Activated CD4-positive, alpha-beta T cell treated with anti-CD3 and anti-CD28 coated beads, Interleukin-2, amount 10 ng/mL, durations not matched to agents 7 days and 5 days (primary cell): ENCODE measurements at regions not wholly inside any gene's neighbourhood (a gene's known extent, or its start where the extent isn't known, plus 50 kb on each side); places are given as distances from the start of the nearest gene placed in this dataset.
"Not testable (repeated sequence)": the region's sequence is repeated elsewhere in the genome, so short reads cannot be mapped to it uniquely, and the experiment has no call there.

Experiments
- CTCF ChIA-PET: fragments of 350-600 bp; sonication (Branson Sonifier 250); formaldehyde crosslinking; loops from one replicate; lab custom pipeline; 2021; ENCODE audit warnings: antibody characterized with exemption; lab: Charles Lee
- POLR2A ChIA-PET: fragments of 350-600 bp; sonication (Branson Sonifier 250); formaldehyde crosslinking; loops from one replicate; lab custom pipeline; 2021; ENCODE audit warnings: antibody characterized with exemption; lab: Charles Lee
- DNase-seq: peaks from one replicate; pipeline ENCODE4 v3.0.0-alpha.2; 2020
- H3K27ac Mint-ChIP-seq: one replicate; pipeline ENCODE4 v1.8.0; 2021; ENCODE audit warnings: mild to moderate bottlenecking, moderate library complexity, mixed read lengths
- H3K27me3 Mint-ChIP-seq: one replicate; pipeline ENCODE4 v1.8.0; 2021; ENCODE audit warnings: mixed read lengths
- H3K36me3 Mint-ChIP-seq: one replicate; pipeline ENCODE4 v1.8.0; 2021; ENCODE audit warnings: low read depth, mixed read lengths
- H3K4me1 Mint-ChIP-seq: one replicate; pipeline ENCODE4 v1.8.0; 2021; ENCODE audit warnings: mixed read lengths
- H3K4me3 Mint-ChIP-seq: one replicate; pipeline ENCODE4 v1.8.0; 2021; ENCODE audit warnings: mild to moderate bottlenecking, moderate library complexity, mixed read lengths
- H3K9me3 Mint-ChIP-seq: one replicate; pipeline ENCODE4 v1.8.0; 2021; ENCODE audit warnings: mixed read lengths

DNA sequence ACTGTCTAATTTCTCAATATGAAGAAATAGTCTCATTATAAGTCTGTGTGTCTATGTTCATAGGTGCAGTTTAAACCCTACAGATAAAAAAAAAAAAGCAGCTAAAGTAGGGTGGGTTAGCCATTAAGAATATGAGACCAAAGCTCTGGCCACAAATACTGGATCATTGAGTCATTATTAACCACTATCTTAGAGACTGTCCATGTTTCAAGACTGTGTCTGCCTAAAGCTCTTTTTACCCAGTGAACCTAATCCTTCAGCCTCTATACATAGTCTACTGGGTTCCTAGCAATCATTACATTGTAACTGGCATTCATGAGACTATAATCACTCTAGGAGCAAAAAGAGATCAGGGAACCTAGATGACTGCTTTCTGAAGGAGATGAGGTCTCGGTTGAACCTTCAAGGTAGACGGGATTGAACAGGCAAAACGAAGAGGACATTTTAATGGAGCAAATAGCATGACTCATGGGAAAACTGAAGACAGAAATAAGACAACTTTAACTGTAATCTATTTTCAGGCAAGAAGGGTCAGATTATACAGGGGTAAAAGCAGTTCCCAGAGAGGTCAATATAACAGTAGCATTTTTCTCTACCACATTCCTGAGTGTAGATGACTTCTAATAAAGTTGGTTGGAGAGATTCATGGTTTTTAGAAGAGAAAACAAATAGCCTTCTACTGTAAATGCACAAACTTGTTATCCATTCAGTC, 64.0 kb upstream of the FIBIN start:
- no peaks in the 10 kb centered on the region for H3K27me3 Mint-ChIP-seq
- H3K36me3 Mint-ChIP-seq, result no peaks in the 10 kb centered on the region
- POLR2A ChIA-PET, result no interaction called here
- H3K27ac Mint-ChIP-seq, result no peak overlapping the region
- no peak overlapping the region for H3K4me3 Mint-ChIP-seq
- CTCF ChIA-PET, result no interaction called here
- DNase-seq, result no peak
- no peaks in the 10 kb centered on the region for H3K4me1 Mint-ChIP-seq
- H3K9me3 Mint-ChIP-seq, result peaks cover 2% of the 10 kb centered on the region

GRCh38 chr11:26930518-26931247, 63.2 kb upstream of the FIBIN start:
- CTCF ChIA-PET, result no interaction called here
- H3K27ac Mint-ChIP-seq, result no peak overlapping the region

GRCh38 chr11:26931248-26931631, 62.7 kb upstream of the FIBIN start:
- Mint-ChIP-seq H3K36me3 (no peaks in the 10 kb centered on the region), H3K27me3 (no peaks in the 10 kb centered on the region), H3K27ac (no peak overlapping the region), H3K4me1 (no peaks in the 10 kb centered on the region), H3K4me3 (no peak overlapping the region), H3K9me3 (peaks cover 2% of the 10 kb centered on the region)
- ChIA-PET CTCF (no interaction called here), POLR2A (no interaction called here)
- no peak for DNase-seq

More at GRCh38 chr11:26930518-26931247, 63.2 kb upstream of the FIBIN start:
- POLR2A ChIA-PET, result no interaction called here
- H3K36me3 Mint-ChIP-seq, result no peaks in the 10 kb centered on the region
- DNase-seq, result no peak
- H3K27me3 Mint-ChIP-seq, result no peaks in the 10 kb centered on the region
- H3K9me3 Mint-ChIP-seq, result peaks cover 2% of the 10 kb centered on the region
- H3K4me3 Mint-ChIP-seq, result no peak overlapping the region
- H3K4me1 Mint-ChIP-seq, result no peaks in the 10 kb centered on the region

DNA sequence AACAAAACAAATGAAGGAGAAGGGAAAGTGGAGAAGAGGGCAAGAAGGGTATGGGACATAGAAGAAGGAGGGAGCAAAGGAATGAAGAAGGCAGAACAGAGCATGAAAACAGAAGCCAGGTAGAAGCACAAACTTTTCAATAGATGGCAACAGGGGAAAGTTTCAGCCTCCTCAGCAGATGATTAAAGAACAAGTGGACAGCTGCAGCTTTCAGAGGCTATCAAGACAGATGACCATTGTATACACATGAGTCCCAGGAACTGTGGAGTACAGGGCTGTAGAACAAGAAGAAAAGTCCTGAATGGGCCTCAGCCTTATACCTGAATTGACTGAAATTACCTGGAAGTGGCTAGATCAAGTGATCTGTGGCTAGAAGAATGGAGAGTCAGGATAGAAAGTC, 62.0 kb upstream of the FIBIN start:
- H3K27me3 Mint-ChIP-seq, result no peaks in the 10 kb centered on the region
- ChIA-PET CTCF (no interaction called here), POLR2A (no interaction called here)
- H3K4me3 Mint-ChIP-seq, result no peak overlapping the region
- no peaks in the 10 kb centered on the region for H3K4me1 Mint-ChIP-seq
- no peak for DNase-seq
- no peak overlapping the region for H3K27ac Mint-ChIP-seq
- H3K36me3 Mint-ChIP-seq, result no peaks in the 10 kb centered on the region
- H3K9me3 Mint-ChIP-seq, result peaks cover 2% of the 10 kb centered on the region

DNA sequence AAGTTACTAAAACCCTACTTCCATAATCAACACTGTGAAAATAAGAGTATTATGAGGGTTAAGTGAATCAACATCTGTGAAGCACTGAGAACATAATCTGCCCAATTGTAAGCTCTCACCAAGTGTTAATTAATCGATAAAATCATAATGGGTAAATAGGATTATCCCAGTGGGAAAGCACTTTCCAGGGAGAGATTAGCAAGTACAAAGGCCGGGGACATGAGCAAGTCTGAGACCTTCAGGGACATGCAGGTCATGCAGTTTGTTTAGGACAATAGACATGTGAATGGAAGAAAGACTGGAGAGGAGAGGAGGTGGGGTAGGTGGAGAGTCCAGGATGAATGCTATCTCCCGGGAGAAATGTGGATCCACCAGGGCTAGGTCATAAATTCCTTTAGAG, 57.8 kb upstream of the FIBIN start:
- Mint-ChIP-seq H3K4me1 (no peaks in the 10 kb centered on the region), H3K9me3 (peaks cover 4% of the 10 kb centered on the region), H3K36me3 (no peaks in the 10 kb centered on the region), H3K27me3 (no peaks in the 10 kb centered on the region), H3K4me3 (no peak overlapping the region), H3K27ac (no peak overlapping the region)
- DNase-seq, result no peak
- ChIA-PET POLR2A (no interaction called here), CTCF (no interaction called here)

DNA sequence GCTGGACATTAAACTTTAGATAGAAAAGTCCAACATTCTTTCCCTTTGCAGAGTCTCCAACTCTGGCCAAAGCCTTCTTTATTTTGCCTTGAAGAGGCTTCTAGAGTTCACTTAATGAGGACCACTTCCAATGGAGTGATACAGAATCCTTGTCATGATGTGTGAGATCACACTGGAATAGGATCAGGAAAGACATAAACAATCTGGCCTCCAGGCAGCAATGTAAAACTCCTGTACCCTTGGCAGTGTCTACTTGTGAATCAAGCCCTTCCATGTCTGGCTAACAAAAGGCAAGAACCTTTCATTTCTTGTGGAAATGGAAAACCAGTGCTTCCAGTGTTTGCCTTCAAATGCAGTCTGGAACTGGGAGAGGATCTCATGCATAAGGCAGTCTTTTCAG, 56.5 kb upstream of the FIBIN start:
- H3K4me1 Mint-ChIP-seq, result no peaks in the 10 kb centered on the region
- no peak overlapping the region for H3K4me3 Mint-ChIP-seq
- H3K27ac Mint-ChIP-seq, result no peak overlapping the region
- DNase-seq, result no peak
- CTCF ChIA-PET, result no interaction called here
- peaks cover 2% of the 10 kb centered on the region for H3K9me3 Mint-ChIP-seq
- no peaks in the 10 kb centered on the region for H3K36me3 Mint-ChIP-seq
- H3K27me3 Mint-ChIP-seq, result no peaks in the 10 kb centered on the region
- POLR2A ChIA-PET, result no interaction called here

- H3K9me3 Mint-ChIP-seq, CTCF ChIA-PET, H3K27ac Mint-ChIP-seq, H3K36me3 Mint-ChIP-seq, DNase-seq, POLR2A ChIA-PET, H3K27me3 Mint-ChIP-seq, H3K4me1 Mint-ChIP-seq, H3K4me3 Mint-ChIP-seq: not testable (repeated sequence)
Measured at GRCh38 chr11:26940501-26940900, 53.4 kb upstream of the FIBIN start.

DNA sequence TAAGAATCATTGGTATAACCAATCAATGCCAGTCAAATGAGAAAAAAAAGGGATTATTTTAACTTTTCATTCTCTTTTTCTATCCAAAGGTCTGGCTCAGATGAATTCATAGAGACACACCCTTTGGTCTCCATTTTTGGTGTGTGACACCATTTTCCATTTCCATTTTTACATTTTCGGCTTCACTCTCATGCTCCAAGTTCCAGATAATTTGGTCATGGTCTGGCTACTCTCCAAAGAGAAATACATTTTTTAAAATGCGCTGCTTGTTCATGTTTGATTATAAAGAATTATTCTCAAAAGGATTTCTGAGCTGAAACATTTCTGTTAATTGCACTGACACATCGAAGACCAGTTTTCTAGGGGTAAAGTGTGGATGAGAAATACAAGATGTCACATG, 51.6 kb upstream of the FIBIN start:
- ChIA-PET POLR2A (no interaction called here), CTCF (no interaction called here)
- DNase-seq, result no peak
- no peak overlapping the region for H3K27ac Mint-ChIP-seq
- H3K4me3 Mint-ChIP-seq, result no peak overlapping the region
- no peaks in the 10 kb centered on the region for H3K4me1 Mint-ChIP-seq
- no peaks in the 10 kb centered on the region for H3K27me3 Mint-ChIP-seq
- H3K36me3 Mint-ChIP-seq, result no peaks in the 10 kb centered on the region
- peaks cover 6% of the 10 kb centered on the region for H3K9me3 Mint-ChIP-seq

DNA sequence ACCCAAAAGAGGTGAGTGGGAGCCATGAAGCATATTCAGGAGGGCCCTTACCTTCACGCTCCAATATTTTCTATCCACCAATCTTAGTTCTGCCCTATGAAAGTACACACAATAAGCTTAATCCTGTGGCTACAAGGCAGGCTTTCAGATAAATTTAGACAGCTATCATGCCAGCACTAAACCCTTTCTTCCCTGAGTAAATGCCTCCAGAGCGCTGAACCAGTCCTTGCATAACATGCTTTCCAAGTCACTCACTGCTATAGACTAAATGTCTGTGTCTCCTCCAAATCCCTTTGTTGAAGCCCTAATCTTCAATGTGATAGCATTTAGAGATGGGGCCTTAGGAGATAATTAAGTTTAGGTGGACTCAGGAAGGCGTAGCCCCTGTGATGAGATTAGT, 50.3 kb upstream of the FIBIN start:
- H3K27me3 Mint-ChIP-seq, result no peaks in the 10 kb centered on the region
- ChIA-PET CTCF (no interaction called here), POLR2A (no interaction called here)
- DNase-seq, result no peak
- H3K9me3 Mint-ChIP-seq, result peaks cover 9% of the 10 kb centered on the region
- no peaks in the 10 kb centered on the region for H3K4me1 Mint-ChIP-seq
- H3K4me3 Mint-ChIP-seq, result no peak overlapping the region
- H3K36me3 Mint-ChIP-seq, result no peaks in the 10 kb centered on the region
- H3K27ac Mint-ChIP-seq, result no peak overlapping the region
